Left lung (tissue), 4 donors: ENCODE measurements at regions not wholly inside any gene's neighbourhood (a gene's known extent, or its start where the extent isn't known, plus 50 kb on each side); places are given as distances from the start of the nearest gene placed in this dataset.

Source experiments
- ATAC-seq: fragments of 200-7000 bp; cut with Tn5 transposase; one replicate; pipeline ENCODE4 v1.9.1; 2020; ENCODE audit warnings: moderate library complexity
- DNase-seq, 4 donors: peaks; one replicate each; pipeline ENCODE4 v3.0.0-alpha.2; 2013 to 2020
- H3K27ac ChIP-seq, 2 donors: fragments of 200-600 bp; sonication (generic) in 1 of 2; one replicate each; pipeline versions ENCODE4 v1.5.0 to v1.8.0; 2020 to 2021
- H3K27me3 ChIP-seq, 2 donors: fragments of 200-600 bp; sonication (generic) in 1 of 2; one replicate each; pipeline versions ENCODE4 v1.5.0 to v1.8.0; 2020 to 2021
- H3K36me3 ChIP-seq, 2 donors: fragments of 200-600 bp; sonication (generic) in 1 of 2; one replicate each; pipeline versions ENCODE4 v1.5.0 to v1.8.0; 2020 to 2021
- H3K4me1 ChIP-seq, 2 donors: fragments of 200-600 bp; one replicate each; pipeline ENCODE4 v1.8.0; 2021
- H3K4me3 ChIP-seq, 2 donors: fragments of 200-600 bp; sonication (generic) in 1 of 2; one replicate each; pipeline versions ENCODE4 v1.5.0 to v1.8.0; 2020 to 2021; ENCODE audit warnings: mild to moderate bottlenecking in 1 of 2
- H3K9me3 ChIP-seq, 2 donors: fragments of 200-600 bp; sonication (generic) in 1 of 2; one replicate each; pipeline versions ENCODE4 v1.5.0 to v1.8.0; 2020 to 2021
- CTCF ChIP-seq, 2 donors: fragments of 200-600 bp; sonication (generic) in 1 of 2; IDR thresholded peaks; one replicate each; pipeline versions ENCODE4 v1.5.0 to v1.8.0; 2021; ENCODE audit warnings: antibody characterized with exemption in 2 of 2
- intact Hi-C, 2 donors: fragments of 100-400 bp; cut with DNase I; formaldehyde crosslinking; loops; one replicate each; pipeline versions ENCODE4 v1.11.2 to v1.14.2; 2022
- donor health status: DM: no; HTN: yes; CAD: no.
- donor health status: DM: no; HTN: no; CAD: no.

- intact Hi-C loops, result no loop called here
- Histone ChIP-seq H3K27ac (no peak overlapping the region), H3K27me3 (no peaks in the 10 kb centered on the region), H3K4me3 (no peak overlapping the region), H3K4me1 (no peaks in the 10 kb centered on the region), H3K9me3 (no peaks in the 10 kb centered on the region), H3K36me3 (no peaks in the 10 kb centered on the region)
- no peak for ATAC-seq
- TF ChIP-seq CTCF (IDR thresholded peaks at IDR 0.05), result no peak
- no peak for DNase-seq
Measured at GRCh38 chr2:58886009-58886408, 644.9 kb upstream of the FANCL start.

GRCh38 chr2:58879834-58880233 is 638.7 kb upstream of the FANCL start:
- no peak overlapping the region for H3K27ac ChIP-seq
- intact Hi-C loops, result no loop called here
- no peak for ATAC-seq
- no peak overlapping the region for H3K4me3 ChIP-seq
- no peak for DNase-seq
- H3K27me3 ChIP-seq, result no peaks in the 10 kb centered on the region
- no peaks in the 10 kb centered on the region for H3K36me3 ChIP-seq
- H3K9me3 ChIP-seq, result no peaks in the 10 kb centered on the region
- H3K4me1 ChIP-seq, result no peaks in the 10 kb centered on the region
- TF ChIP-seq CTCF (IDR thresholded peaks at IDR 0.05), result no peak

GRCh38 chr2:58878778-58879177 is 637.7 kb upstream of the FANCL start:
- Histone ChIP-seq H3K9me3 (no peaks in the 10 kb centered on the region), H3K27me3 (no peaks in the 10 kb centered on the region), H3K27ac (no peak overlapping the region), H3K36me3 (no peaks in the 10 kb centered on the region), H3K4me3 (no peak overlapping the region), H3K4me1 (no peaks in the 10 kb centered on the region)
- ATAC-seq (no peak), DNase-seq (no peak)
- TF ChIP-seq CTCF (IDR thresholded peaks at IDR 0.05), result no peak
- intact Hi-C loops, result no loop called here

GRCh38 chr2:58876126-58876525 is 635.0 kb upstream of the FANCL start:
- no peak overlapping the region for H3K4me3 ChIP-seq
- no peaks in the 10 kb centered on the region for H3K4me1 ChIP-seq
- no peaks in the 10 kb centered on the region for H3K9me3 ChIP-seq
- ATAC-seq (no peak), DNase-seq (no peak)
- H3K27ac ChIP-seq, result no peak overlapping the region
- no peaks in the 10 kb centered on the region for H3K27me3 ChIP-seq
- intact Hi-C loops, result no loop called here
- no peak for TF ChIP-seq CTCF (IDR thresholded peaks at IDR 0.05)
- no peaks in the 10 kb centered on the region for H3K36me3 ChIP-seq

GRCh38 chr2:58875436-58875835 is 634.3 kb upstream of the FANCL start:
- DNase-seq (no peak), ATAC-seq (no peak)
- no peaks in the 10 kb centered on the region for H3K36me3 ChIP-seq
- H3K4me1 ChIP-seq, result no peaks in the 10 kb centered on the region
- no peak for TF ChIP-seq CTCF (IDR thresholded peaks at IDR 0.05)
- no peaks in the 10 kb centered on the region for H3K27me3 ChIP-seq
- no peak overlapping the region for H3K27ac ChIP-seq
- no peaks in the 10 kb centered on the region for H3K9me3 ChIP-seq
- intact Hi-C loops, result no loop called here
- H3K4me3 ChIP-seq, result no peak overlapping the region
